GM11168 (cell line): ENCODE measurements at regions not wholly inside any gene's neighbourhood (a gene's known extent, or its start where the extent isn't known, plus 50 kb on each side); places are given as distances from the start of the nearest gene placed in this dataset.

Source experiments
- in situ Hi-C: fragments of 300-500 bp; cut with MboI; formaldehyde crosslinking; loops from one replicate; pipeline ENCODE4 v1.12.0; 2022; ENCODE audit warnings: low sequenced_read_pairs; ENCODE audit not compliant: unreplicated experiment

GRCh38 chr1:80917225-80917624 is 883.5 kb upstream of the ADGRL2 start:
- in situ Hi-C loops = no loop called here

DNA sequence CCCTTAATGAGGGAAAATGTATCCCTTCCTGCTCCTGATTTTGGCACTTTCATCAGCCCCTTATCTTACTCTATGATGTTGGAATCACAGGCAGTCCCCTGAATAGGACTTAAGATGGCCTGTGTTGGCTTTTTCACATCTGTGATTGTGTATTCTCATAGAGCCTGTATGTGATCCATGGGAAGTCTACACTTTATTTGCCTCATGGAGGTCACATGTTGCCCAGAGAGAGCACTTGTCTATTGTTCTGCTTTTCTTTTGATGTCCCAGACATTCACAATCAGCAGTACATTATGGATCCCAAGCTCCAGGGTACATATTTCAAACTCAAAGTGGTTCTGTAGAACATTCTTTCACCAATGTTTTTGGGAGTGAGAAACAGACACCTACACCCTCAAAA is 885.2 kb upstream of the ADGRL2 start:
- in situ Hi-C loops = no loop called here

DNA sequence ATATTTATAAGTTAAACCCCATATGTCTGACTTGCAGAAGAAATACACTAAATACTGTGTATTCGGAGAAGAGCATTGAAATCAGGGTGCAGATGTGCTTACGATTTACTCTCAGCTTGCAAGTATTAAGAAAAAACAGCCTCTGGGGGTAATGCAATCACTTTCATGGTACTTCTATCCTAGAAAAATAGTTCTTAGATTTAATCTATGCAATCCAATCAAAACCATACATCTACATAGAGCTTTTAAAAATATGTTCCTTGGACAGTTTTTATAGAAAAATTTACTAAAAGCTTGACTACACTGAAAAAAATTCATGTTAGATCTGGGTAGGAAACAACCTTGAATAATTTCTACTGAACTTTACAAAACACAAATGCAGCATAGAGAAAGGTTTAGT is 890.3 kb upstream of the ADGRL2 start:
- in situ Hi-C loops = no loop called here

DNA sequence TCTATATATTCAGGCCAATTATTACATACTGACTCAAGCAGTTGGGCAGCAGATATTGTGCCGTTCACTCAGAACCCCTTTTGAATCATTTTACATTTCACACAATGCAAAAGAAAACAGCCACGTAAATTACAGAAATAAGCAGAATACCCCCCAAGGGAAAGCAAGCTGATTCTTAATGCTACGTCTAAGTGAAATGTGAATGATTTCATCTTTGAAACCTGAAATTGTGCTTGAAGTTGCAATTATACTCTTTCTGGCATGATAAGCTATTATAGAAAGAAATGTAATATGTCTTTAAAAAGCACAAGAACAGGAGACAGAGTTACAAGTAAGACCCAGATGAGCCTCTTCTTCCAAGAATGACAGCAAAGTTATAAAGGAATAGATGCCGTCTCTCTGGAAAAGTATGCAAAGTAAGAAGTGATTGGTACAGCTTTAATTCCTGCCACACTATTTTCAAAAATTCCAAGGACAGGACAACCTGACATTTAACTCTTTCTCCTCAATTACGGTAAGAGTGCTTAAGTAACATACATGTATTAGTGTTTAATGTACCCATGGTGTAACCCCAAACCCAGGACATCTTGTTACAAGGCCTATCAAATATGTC is 891.5 kb upstream of the ADGRL2 start:
- in situ Hi-C loops = no loop called here

DNA sequence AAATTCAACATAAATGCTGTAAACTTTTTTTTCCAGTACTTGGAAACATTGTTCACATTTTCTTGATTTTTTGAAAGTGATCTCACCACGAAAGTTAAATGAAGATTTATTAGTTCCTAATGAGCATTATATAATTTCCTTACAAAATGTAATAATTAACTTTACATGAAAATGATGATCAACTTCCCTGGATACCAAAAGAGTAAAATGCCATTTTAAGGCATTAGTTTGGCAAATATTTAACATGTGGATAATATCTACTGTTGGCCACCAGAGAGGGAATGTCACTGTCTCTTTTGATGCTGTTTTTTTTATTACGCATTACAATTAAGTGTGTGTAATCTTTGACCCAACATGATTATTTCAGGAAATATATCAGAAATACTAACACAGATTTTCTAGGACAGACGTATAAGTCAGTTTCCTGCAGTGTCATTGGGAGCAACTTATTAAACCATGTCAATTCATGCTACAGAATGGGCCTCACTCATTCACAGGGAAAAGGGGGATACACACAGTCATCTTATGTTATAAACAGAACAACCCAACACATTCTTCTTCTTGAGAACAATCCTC is 903.9 kb upstream of the ADGRL2 start:
- in situ Hi-C loops = no loop called here

- in situ Hi-C loops = no loop called here
Measured at GRCh38 chr1:80894921-80895320, 905.8 kb upstream of the ADGRL2 start.

- in situ Hi-C loops = no loop called here
Measured at GRCh38 chr1:80893115-80893514, 907.6 kb upstream of the ADGRL2 start.

GRCh38 chr1:80892539-80892938 is 908.2 kb upstream of the ADGRL2 start:
- in situ Hi-C loops = no loop called here

DNA sequence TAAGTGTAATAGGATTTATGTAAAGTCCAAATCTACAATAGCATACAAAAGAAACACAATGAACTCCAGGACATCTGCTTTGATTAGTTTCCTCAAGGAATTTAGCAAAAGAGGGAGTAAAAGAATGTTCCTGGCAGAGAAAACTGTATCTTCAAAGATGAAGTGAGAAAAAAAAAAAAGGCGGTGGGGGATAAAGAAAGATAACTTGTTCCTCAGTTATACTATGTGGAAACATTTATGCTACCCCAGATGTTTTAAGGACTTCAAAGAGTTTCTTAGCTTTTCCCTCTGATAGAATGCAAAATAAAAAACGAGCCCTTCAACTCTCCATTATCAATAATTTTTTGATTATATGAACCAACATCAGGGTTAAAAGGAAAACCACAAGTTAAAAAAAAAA is 908.9 kb upstream of the ADGRL2 start:
- in situ Hi-C loops = no loop called here

GRCh38 chr1:80882553-80882952 is 918.2 kb upstream of the ADGRL2 start:
- in situ Hi-C loops = no loop called here

GRCh38 chr1:80878343-80878742 is 922.4 kb upstream of the ADGRL2 start:
- in situ Hi-C loops = no loop called here

- in situ Hi-C loops = no loop called here
Measured at GRCh38 chr1:80876035-80876434, 924.7 kb upstream of the ADGRL2 start.

- in situ Hi-C loops = no loop called here
Measured at GRCh38 chr1:80869299-80869698, 931.4 kb upstream of the ADGRL2 start.

DNA sequence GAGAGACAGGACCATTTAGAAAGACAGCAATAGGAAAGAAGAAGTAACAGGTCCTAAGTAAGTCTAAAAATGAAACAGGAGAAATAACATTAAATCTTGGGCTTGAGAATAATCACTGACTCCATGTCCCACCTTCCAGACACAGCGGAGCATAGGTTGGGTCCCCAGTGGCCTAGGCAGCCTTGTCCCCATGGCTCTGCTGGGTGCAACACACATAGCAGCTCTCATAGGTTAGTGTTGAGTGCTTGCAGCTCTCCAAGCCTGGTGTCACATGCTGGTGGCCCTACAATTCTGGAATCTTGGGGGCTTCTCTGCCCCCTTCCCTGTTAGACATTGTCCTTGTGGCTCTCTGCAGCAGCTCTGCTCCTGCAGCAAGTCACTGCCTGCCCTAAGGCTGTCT is 952.8 kb upstream of the ADGRL2 start:
- in situ Hi-C loops = no loop called here

DNA sequence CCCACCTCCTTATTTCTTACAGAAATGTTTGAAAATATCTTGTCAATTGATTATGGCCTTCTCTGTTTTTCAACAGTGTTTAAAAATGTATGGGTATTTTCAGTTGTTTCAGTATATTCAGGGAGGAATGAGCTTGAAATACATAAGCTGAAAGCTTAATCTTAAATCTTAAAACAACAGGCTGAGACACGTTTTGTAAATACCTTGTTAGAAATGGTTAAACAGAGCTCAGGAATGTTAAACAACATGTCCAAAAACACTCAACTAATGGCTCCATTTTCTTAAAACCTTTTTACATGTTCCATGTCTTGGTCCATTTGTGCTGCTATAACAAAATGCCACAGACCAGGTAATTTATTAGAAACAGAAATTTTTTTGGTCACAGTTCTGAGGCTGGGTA is 953.8 kb upstream of the ADGRL2 start:
- in situ Hi-C loops = no loop called here

DNA sequence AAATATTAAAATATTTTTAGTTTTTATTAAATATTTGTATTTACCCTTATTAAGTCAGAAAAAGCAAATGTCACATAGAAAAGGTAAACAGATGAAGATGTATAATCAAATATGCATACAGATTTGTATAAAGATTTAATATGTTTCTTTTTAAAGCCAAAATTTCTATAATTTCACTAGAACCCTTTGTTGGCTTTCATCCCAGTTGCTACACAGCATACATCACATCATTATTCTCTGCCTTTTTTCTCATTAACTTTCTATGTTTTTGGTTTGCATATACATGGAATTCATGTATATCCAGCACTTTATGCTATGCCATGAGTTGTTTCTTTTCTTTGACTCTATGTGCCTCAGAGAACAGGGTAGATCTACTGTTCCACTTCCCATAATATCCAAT is 957.9 kb upstream of the ADGRL2 start:
- in situ Hi-C loops = no loop called here

- in situ Hi-C loops = no loop called here
Measured at GRCh38 chr1:80841261-80841660, 959.5 kb upstream of the ADGRL2 start.

DNA sequence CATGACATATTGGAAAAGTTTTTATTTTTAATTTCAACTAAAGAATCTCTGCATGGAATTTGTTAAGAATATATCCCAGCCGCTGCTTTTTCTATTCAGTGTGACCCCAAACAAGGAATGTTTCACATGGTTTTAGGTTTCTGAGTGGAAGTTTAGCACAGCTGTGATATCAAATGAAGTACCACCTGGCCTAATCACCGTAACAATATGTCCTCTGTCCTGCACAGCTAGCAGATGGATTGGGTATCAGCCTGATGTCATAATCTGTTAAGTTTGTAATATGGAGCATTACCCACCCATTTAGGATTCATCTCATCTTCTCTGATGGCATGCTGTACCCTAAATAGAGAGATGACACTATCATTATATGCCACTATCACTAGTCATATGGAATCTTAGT is 963.7 kb upstream of the ADGRL2 start:
- in situ Hi-C loops = no loop called here

- in situ Hi-C loops = no loop called here
Measured at GRCh38 chr1:80836505-80836904, 964.2 kb upstream of the ADGRL2 start.

- in situ Hi-C loops = no loop called here
Measured at GRCh38 chr1:80827666-80828065, 973.1 kb upstream of the ADGRL2 start.

DNA sequence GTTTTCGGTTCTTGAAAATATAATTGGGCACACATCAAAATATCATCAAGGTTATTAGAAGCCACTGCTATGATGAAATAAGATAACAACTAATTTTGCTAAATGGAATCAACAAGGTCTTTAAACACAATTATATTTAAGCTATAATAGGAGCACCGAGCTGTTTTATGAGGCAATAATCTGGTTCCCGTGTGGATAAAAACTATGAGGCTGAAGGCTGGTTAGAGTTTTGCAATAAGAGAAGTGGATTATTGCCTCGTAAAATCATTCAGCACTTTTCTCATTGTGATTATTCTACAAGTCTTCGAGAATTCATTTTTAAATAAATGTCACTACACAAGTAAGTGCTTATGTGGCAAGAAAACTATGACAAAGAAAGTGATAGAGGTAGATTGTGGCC is 975.7 kb upstream of the ADGRL2 start:
- in situ Hi-C loops = no loop called here

DNA sequence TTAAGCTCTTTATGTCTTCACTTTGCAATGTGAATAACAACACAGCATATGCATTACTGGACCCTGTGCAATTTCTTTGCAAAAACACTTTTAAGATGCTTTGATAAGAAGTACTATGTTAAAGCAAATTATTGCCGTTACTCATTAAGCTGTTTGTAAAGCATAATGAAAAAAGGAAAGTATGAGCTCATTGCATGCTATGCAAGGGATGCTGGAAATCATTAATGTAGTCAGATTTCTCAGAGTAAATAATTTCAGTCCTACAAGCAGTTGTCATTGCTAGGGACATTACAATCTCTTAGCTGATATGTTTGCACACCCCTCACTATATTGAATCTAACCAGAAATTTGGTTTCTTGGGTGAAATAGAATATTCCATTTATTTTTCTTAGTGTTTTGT is 982.5 kb upstream of the ADGRL2 start:
- in situ Hi-C loops = no loop called here

DNA sequence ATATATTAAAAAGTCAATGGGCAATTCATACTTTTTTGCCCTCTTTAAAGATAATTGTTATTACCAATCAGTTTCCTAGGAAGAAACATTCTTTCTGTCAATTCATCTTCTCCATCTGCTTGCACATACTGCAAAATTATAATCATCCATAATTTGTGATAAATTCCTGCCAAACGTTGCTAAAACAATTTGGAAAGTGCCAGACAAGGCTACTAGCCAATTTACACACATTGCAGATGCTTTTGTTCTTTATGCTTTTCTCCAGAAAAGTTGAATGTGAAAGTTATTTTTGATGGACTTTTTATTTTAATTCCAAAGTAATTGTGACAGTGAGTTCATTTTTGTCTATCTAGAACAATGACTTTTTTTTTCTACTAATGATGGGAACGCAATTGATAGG is 992.8 kb upstream of the ADGRL2 start:
- in situ Hi-C loops = no loop called here
